Activated T-cell treated with anti-CD3 and anti-CD28 coated beads, Interleukin-2, amount 50 U/mL, for 1 hour (primary cell): ENCODE measurements at regions not wholly inside any gene's neighbourhood (a gene's known extent, or its start where the extent isn't known, plus 50 kb on each side); places are given as distances from the start of the nearest gene placed in this dataset.

Experiments
- DNase-seq: peaks from one replicate; pipeline ENCODE4 v3.0.0-alpha.2; 2020

GRCh38 chr2:212686285-212686895 lies 147.8 kb upstream of the ERBB4 start:
- DNase-seq, result peak; percentile 45

- no peak for DNase-seq
Observed at GRCh38 chr2:212683346-212684097, 144.9 kb upstream of the ERBB4 start.

GRCh38 chr2:212682937-212683336 lies 144.3 kb upstream of the ERBB4 start:
- DNase-seq, result no peak

GRCh38 chr2:212677466-212677865 lies 138.9 kb upstream of the ERBB4 start:
- no peak for DNase-seq

- DNase-seq, result no peak
Observed at GRCh38 chr2:212672186-212672585, 133.6 kb upstream of the ERBB4 start.

GRCh38 chr2:212669761-212670160 lies 131.2 kb upstream of the ERBB4 start:
- DNase-seq, result no peak

GRCh38 chr2:212667751-212668316 lies 129.2 kb upstream of the ERBB4 start:
- no peak for DNase-seq

GRCh38 chr2:212665948-212666347 lies 127.3 kb upstream of the ERBB4 start:
- DNase-seq, result no peak

- DNase-seq, result no peak
Observed at GRCh38 chr2:212659441-212659840, 120.8 kb upstream of the ERBB4 start.

- no peak for DNase-seq
Observed at GRCh38 chr2:212649646-212650045, 111.0 kb upstream of the ERBB4 start.

- no peak for DNase-seq
Observed at GRCh38 chr2:212646698-212647366, 108.2 kb upstream of the ERBB4 start.

GRCh38 chr2:212644195-212644837 lies 105.7 kb upstream of the ERBB4 start:
- DNase-seq, result no peak

GRCh38 chr2:212640428-212640827 lies 101.8 kb upstream of the ERBB4 start:
- DNase-seq, result no peak

- DNase-seq, result no peak
Observed at GRCh38 chr2:212638694-212639093, 100.1 kb upstream of the ERBB4 start.

- DNase-seq, result no peak
Observed at GRCh38 chr2:212628586-212628985, 90.0 kb upstream of the ERBB4 start.

GRCh38 chr2:212626371-212626918 lies 87.8 kb upstream of the ERBB4 start:
- DNase-seq, result no peak

GRCh38 chr2:212619954-212620353 lies 81.4 kb upstream of the ERBB4 start:
- no peak for DNase-seq

- DNase-seq, result no peak
Observed at GRCh38 chr2:212618636-212619035, 80.0 kb upstream of the ERBB4 start.

- no peak for DNase-seq
Observed at GRCh38 chr2:212610872-212611425, 72.3 kb upstream of the ERBB4 start.

- no peak for DNase-seq
Observed at GRCh38 chr2:212609479-212609878, 70.9 kb upstream of the ERBB4 start.

GRCh38 chr2:212607080-212607479 lies 68.5 kb upstream of the ERBB4 start:
- no peak for DNase-seq

GRCh38 chr2:212606232-212606631 lies 67.6 kb upstream of the ERBB4 start:
- no peak for DNase-seq

GRCh38 chr2:212596688-212597087 lies 58.1 kb upstream of the ERBB4 start:
- no peak for DNase-seq
